GM18508 (cell line): ENCODE measurements at regions not wholly inside any gene's neighbourhood (a gene's known extent, or its start where the extent isn't known, plus 50 kb on each side); places are given as distances from the start of the nearest gene placed in this dataset.

Experiments used
- ATAC-seq: cut with Tn5 transposase; IDR thresholded peaks from one replicate; pipeline ENCODE4 v1.9.1; 2021; ENCODE audit warnings: moderate number of reproducible peaks; ENCODE audit not compliant: insufficient read depth, unreplicated experiment

DNA sequence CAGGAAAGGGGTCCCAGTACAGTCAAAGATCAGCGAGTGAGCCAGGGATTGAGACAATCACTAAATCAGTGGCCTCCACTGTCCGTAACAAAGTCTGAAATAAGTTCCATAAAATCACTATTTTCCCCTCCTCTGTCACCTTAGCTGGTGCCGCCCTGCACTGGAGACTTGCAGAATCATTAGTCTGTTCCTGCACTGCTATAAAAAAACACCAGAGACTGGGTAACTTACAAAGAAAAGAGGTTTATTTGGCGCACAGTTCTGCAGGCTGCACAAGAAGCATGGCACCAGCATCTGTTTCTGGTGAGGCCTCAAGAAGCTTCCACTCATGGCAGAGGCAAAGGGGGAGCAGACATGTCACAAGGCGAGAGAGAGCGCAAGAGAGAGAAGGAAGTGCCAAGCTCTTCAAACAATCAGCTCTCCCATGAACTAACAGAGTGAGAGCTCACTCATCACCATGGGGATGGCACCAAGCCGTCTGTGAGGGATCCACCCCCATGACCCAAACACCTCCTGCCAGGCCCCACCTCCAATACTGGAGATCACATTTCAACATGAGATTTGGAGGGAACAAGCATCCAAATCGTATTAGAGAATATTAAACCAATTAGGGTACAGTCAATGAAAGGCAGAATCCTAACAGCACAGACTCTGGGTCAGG lies 129.8 kb upstream of the TIAM1 start:
- ATAC-seq: no peak

DNA sequence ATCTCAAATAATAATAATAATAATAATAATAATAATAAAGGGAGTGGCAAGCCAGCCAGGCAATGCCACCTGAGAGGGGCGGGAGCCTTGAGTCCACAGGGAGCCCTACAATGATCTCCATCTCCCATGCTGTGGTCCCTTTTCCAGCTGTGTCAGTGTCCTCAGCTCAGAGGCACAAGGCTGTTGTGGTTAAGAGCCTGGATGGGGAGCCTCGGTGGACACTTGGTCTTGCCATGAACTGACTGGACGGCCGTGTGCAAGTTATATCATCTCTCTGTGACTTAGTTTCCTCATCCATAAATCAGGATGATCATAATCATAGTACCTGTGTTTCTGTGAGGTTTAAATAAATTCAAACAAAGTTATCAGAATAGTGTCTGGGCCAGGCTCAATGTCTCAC lies 127.8 kb upstream of the TIAM1 start:
- ATAC-seq: no peak

DNA sequence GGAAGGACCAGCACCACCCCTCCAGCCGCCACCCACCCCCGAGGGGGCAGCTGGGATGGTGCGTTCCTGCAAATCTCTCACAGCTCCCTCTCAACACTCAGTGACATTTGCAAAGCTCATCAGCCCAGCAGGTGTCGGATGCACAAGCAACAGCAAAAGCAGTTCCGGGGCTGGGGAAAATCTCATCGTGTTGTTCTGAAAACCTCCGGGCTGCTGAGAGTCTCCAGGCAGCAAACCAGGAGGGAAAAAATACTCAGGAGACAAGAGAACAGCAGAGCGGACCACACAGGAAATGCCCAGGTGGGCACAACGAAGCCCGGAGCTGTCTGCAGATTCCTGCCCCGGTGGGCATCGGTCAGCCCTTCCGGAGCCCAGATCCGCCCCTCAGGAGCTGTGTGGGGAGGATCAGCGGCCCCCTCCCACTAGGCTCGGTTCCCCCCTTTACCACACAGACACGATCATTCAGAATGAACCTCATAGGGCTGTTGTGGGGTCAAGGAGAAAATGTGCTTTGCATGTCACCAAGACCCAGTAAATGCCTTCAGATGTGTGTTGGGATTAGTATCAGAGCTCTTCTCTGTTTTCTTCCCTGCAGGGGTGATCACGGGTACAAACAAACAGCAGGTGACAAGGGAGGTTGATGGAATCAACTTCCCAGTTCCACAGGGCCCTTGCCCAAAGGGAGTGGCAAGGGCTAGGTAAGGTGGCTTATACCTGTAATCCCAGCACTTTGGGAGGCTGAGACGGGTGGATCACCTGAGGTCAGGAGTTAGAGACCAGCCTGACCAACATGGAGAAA lies 127.0 kb upstream of the TIAM1 start:
- ATAC-seq: no peak

DNA sequence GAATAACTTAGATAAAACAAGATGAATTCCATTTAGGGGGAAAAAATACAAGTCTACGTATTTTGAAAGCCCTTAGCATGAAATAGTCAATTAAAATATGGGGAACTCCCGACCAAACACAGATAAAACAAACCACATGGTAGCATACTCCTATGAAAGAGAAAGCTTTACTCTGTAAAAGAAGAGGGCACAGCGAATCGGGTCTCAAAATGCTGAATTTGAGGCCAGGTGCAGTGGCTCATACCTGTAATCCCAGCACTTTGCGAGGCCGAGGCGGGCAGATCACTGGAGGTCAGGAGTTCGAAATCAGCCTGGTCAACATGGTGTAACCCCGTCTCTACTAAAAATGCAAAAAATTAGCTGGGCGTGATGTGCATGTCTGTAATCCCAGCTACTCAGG lies 116.9 kb upstream of the TIAM1 start:
- no peak for ATAC-seq

DNA sequence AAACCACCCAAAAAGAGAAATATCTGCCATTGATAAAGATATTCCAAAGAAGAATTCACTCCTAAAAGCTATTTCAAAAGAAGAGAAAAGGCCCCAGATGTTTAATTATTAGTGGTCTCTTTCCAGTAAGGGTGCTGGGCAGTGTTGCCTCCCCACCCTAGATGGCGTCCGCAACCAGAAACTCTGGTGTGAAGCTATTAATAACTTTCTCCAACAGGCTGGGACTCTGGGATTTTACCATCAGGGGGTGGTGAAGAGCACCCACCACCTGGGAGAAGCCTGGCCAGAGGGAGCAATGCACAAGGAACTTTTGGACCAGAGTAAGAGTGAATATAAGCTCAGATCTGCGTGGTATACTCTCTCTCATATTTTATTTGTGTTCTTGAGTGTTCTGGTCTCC lies 115.4 kb upstream of the TIAM1 start:
- no peak for ATAC-seq

DNA sequence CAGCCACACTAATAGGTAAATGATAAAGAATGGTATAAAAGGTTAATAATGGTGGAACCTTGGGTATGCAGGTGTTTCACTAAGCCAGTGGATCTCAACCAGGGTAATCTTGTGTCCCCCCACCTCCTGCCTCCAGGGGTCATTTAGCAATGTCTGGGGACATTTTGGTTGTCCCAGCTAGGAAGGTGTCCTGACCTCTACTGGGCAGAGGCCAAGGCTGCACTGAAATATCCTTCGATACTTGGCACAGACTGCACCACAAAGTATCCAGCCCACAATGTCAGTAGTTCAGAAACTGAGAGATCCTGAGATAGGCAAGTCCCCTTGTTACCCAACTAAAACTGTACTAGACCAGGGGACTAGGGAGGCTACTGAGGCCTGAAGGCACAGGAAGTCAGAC lies 113.6 kb upstream of the TIAM1 start:
- ATAC-seq: no peak

DNA sequence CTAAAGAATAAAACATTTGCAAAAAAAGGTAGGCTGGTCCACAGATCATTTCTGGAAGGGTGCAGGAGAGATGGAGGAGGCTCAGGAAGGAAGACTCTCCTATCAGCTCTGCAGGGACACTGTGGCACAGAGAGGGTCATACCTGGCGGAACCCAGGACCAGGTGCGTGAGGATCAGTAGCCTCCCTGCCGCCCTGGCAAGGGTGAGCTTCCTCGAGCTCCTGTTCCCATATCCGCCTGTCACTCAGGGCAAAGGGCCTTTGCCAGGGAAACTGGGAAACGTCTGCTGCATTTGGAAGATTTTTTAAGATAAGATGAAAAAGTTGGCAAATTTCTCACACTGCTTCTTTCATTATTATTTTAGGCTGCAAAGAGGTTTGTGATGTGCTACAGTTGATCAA lies 112.1 kb upstream of the TIAM1 start:
- no peak for ATAC-seq

DNA sequence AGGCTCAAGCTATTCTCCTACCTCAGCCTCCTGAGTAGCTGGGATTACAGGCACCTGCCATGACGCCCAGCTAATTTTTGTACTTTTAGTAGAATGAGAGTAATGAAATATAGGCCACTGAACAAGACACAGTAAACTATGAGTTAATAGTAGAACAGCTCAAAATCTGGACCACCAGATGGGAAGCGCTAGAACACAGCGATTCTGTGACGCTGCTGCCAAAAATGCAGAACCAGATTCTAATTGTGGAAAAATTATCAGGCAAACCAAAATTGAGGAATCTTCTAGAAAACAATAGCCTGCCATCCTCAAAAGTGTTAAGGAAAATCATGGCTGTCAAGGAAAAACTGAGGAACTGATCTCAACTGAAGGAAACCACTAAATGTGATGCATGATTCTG lies 111.4 kb upstream of the TIAM1 start:
- no peak for ATAC-seq

DNA sequence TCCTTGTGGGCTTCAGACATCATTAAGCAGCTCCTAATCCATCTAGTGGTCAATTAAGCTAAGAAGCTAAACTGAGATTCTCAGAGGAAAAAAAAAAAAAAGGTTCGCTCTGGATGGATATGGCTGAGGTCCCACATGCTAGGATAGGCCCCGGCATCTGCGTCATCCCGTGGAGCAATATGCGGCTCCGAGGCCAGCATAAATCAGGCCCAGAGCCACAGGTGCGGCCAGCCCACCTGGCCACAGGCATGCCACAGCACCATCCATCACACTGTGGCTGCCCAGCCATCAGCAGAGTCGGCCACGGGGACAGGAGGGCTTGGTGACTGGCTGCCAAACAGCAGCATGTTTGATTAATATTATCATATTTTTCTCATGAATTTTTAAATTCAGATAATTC lies 106.9 kb upstream of the TIAM1 start:
- ATAC-seq: no peak

DNA sequence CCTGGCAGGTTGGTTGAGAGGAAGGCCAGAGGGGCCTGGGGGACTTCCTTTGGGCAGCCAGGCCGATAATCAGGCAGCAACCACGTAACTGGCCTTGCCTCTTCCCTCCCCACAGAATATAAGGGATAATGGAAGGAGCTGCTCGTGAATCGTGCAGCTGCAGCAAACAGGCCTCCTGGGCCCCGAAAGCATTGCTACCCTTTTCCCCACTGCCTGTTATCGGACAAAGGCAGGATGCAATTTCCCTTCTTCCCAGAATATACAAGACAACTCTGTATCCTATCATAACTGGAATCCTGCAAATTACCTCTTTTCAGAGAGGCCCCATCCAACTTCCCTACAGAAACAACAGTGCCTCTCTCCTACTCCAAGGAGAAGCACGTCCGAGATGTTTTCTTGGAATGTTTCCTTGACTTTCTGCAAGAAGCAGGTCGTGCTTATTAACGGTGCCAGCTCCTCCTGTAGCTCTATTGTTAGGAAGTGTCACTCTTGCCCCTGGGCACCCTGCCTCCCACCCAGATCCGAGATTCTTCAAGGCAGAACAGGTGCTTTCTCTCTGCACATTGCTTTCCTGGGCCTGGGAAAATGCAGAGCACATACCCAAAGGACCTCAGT lies 106.0 kb upstream of the TIAM1 start:
- no peak for ATAC-seq

DNA sequence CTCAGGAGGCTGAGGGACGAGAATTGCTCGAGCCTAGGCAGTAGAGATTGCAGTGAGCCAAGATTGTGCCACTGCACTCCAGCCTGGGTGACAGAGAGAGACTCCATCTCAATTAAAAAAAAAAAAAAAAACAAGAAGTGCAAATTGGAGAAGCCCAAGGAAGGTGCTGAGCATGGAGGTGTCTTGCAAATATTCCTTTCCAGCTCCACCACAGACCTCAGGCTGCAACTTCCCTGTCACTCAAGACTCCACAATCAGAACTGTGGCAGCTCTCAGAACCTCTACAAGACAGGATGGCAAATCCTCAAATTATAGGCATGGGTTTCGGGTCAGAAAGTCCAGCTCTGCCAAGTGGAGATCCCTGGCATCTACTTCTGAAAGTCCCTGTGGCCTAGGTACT lies 104.4 kb upstream of the TIAM1 start:
- no peak for ATAC-seq

DNA sequence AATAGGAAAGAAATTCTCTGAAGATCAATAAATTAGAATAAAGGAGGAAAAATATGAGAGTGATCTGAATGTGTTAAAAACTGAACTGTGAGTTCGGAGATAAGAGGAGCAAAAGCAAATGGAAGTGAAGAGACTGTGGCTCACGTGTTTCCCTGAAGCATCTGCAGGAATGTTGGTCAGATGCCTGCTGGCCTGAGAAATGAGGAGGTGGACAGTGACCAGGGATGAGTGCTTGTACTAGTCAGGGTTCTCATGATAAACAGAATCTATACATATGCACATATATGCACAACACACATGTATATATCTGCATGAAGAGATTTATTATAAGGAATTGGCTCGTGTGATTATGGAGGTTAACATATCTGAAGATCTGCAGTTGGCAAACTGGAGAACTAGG lies 103.4 kb upstream of the TIAM1 start:
- ATAC-seq: no peak

DNA sequence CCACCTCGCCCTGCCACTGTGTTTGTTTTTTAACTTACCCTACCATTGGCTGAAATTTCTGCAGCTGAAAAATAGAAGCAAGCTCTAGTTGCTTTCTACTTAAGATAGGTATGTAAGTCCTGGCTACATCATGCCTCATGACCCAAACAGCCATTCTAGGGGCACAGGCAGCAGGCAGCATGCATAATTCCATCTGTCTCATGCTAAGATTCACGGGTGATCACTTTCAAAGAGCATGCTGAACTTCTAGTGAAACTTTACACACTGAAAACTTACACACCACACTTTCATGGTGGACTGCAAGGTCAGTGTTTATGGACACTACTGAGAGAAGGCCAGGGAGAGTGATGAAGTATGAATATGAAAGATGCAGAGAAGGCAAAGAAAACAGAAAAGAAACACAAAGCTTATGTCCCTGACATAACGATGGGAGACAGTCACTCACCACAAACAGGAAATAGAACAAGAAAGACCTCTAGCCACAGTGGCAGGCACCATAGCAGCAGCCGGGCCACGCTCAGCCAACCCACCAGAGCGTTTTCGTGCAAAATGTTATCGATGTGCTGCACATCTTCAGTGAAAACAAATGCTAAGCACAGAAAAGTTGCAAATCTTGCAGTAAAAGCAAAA lies 102.3 kb upstream of the TIAM1 start:
- ATAC-seq: no peak

DNA sequence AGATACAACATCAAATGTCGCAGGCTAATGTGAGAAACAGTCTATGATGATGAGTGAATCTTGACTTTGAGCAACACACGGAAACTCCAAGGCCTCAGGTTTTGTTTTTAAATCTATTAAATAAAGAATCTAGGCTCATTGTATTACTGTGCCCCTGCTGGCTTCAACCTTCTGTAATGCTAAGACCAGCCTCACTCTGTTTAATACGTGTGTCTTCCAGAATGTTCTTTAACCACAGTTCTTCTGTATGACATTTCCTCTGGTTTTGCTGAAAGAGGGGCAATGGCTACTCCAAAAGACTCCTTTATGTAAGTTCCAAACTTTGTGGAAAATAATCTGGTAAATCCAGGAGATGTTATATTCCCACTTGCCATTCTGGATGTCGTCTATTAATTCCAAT lies 101.1 kb upstream of the TIAM1 start:
- no peak for ATAC-seq

DNA sequence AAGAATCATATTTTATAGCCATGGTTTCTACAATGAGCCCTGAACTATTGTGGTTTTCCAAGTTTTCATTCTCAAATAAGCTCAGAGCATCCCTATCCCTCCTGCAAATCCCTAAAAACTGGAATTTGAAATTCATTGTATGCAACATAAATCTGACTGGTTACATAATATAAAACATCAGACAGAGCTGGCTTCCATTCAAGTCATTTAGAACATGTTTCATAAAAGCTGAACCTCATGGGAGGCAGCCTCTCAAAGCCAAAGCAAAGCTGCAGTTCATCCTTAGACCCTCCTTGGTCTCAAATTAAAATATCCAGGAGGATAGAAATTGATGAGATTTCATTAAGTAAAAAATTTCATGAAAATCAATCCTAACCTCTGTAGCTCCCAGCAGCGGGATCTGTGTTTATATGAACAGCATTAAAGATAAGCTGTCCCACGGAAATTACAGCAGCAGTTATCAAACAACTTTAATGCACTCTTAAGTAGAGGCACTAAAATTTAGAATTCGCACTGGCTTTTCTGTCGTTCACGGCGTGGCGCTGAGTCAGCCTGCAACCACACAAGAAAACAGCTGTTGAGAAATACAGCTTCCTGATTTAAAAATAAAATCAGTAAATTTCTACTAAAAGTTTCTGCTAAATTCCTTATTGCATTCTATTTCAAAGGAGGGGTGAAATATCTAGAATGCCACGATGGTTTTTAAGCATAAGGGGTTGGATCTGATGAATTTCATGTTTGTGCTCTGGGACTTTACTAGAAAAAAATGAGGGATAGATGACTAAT lies 99.9 kb upstream of the TIAM1 start:
- no peak for ATAC-seq

DNA sequence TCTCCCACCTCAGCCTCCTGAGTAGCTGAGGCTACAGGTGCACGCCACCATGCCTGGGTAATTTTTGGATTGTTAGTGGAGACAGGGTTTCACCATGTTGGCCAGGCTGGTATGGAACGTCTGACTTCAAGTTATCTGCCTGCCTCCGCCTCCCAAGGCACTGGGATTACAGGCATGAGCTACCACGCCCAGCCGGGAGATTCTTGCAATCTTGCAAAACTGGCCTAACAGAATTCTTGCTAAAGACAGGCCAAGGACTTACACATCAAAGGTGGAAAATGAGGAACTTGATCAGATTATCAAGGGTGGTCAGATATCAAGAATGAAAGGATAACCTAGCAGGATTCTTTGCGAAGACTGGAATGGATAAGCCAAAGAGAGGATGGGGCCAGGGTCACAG lies 98.3 kb upstream of the TIAM1 start:
- ATAC-seq: no peak

DNA sequence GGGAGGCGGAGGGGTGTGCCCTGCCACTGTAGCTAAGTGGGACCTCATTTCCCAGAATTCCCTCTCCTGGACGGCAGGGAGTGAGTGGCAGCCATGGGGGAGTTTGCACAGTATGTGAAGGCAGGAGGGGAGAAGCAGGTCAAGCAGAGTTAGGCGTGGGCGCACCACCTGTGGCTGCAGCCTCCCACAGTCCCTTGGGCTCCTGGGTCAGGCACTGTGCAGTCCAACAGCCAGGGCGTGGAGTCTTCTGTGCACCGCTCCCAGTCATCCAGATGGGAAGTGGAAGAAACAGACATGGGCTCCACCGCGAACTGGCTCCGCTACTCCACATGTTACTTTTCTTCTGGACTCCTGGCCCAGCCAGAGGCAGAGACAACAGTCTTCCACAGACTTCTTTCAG lies 85.4 kb upstream of the TIAM1 start:
- no peak for ATAC-seq

DNA sequence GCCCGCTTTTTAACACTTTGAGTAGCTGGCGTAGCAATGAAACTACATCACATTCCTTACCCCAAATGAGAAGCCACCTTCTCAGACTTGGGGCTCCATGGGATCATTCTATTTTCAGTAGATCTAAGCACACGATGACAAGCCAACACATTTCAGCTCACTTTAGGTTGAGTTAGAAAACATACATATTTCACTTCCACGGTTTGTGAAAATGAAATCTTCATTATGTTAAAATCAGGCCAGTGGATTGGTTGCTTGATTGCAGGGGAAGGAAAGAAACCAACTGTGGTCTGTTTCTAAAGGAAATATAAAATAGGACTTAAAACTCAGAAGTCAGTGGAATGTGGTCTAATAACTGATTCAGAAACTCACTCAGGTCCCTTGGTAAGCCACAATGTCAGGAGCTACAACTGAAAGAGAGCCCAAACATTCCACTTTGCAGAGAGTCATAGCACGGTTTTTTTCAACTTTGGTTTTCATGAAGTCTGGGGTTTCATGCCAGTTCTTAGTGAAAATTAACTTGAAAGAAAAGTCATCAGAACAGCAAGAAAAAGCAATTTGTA lies 82.3 kb upstream of the TIAM1 start:
- ATAC-seq: no peak

DNA sequence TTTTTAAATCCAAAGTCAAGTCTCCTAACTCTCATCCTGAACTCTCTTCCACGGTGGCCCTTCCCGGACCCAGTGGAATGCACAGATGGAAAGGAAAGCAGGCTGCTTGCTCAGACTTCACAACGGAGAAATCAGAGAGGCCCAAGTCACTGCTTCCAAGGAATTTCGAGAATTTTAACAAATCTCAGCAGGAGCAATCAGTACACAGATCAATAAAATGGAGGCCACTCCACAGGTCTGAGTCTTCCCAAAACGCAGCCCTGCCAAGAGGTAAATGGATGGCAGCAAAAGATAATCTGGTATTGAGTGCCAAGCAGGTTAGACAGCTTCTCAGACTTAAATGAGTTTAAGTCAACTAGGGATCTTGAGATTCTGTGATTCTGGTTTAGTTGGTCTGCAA lies 81.1 kb upstream of the TIAM1 start:
- ATAC-seq: no peak

DNA sequence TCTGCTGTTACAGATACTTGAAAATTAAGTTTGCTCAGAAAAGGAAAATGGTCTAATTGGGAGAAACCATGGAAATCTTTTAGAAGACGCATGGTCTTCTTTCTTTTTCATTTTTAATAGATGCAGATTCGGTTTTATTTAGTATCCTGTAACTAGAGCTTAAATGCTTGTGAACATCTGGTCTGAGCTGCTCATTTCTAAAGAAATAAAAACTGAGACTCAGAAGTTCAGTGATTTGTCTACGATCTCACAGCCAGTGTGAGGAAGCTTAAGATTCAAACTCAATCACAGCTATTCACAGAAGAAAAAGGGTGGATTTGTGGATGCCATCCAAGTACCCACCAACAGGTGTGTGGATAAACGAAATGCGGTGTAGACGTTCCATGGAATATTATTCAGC lies 80.0 kb upstream of the TIAM1 start:
- ATAC-seq: no peak
